ENCODE measurements at regions not wholly inside any gene's neighbourhood (a gene's known extent, or its start where the extent isn't known, plus 50 kb on each side); places are given as distances from the start of the nearest gene placed in this dataset.

- Mint-ChIP-seq H3K4me3 (no peak overlapping the region), H3K36me3 (no peaks in the 10 kb centered on the region), H3K4me1 (no peaks in the 10 kb centered on the region), H3K27ac (no peak overlapping the region), H3K27me3 (peaks cover 12% of the 10 kb centered on the region), H3K9me3 (peaks cover 2% of the 10 kb centered on the region)
- no peak for DNase-seq
Observed at GRCh38 chr17:72488555-72489271, 367.9 kb downstream of the SOX9 start.

GRCh38 chr17:72489272-72489641 lies 368.4 kb downstream of the SOX9 start:
- Mint-ChIP-seq H3K27ac (no peak overlapping the region), H3K9me3 (peaks cover 2% of the 10 kb centered on the region), H3K4me1 (no peaks in the 10 kb centered on the region), H3K27me3 (peaks cover 15% of the 10 kb centered on the region), H3K36me3 (no peaks in the 10 kb centered on the region), H3K4me3 (no peak overlapping the region)
- DNase-seq: no peak

GRCh38 chr17:72491102-72491501 lies 370.3 kb downstream of the SOX9 start:
- H3K4me1 Mint-ChIP-seq: no peaks in the 10 kb centered on the region
- H3K27me3 Mint-ChIP-seq: peaks cover 6% of the 10 kb centered on the region
- no peak overlapping the region for H3K4me3 Mint-ChIP-seq
- DNase-seq: no peak
- no peaks in the 10 kb centered on the region for H3K36me3 Mint-ChIP-seq
- peaks cover 2% of the 10 kb centered on the region for H3K9me3 Mint-ChIP-seq
- no peak overlapping the region for H3K27ac Mint-ChIP-seq

GRCh38 chr17:72492494-72492893 lies 371.7 kb downstream of the SOX9 start:
- H3K9me3 Mint-ChIP-seq: peaks cover 2% of the 10 kb centered on the region
- no peak for DNase-seq
- no peak overlapping the region for H3K4me3 Mint-ChIP-seq
- no peak overlapping the region for H3K27ac Mint-ChIP-seq
- peaks cover 6% of the 10 kb centered on the region for H3K27me3 Mint-ChIP-seq
- H3K36me3 Mint-ChIP-seq: no peaks in the 10 kb centered on the region
- no peaks in the 10 kb centered on the region for H3K4me1 Mint-ChIP-seq

- DNase-seq: no peak
- Mint-ChIP-seq H3K36me3 (no peaks in the 10 kb centered on the region), H3K9me3 (peaks cover 2% of the 10 kb centered on the region), H3K27me3 (peaks cover 6% of the 10 kb centered on the region), H3K4me1 (no peaks in the 10 kb centered on the region), H3K4me3 (no peak overlapping the region), H3K27ac (no peak overlapping the region)
Observed at GRCh38 chr17:72492941-72493340, 372.1 kb downstream of the SOX9 start.

- Mint-ChIP-seq H3K27ac (no peak overlapping the region), H3K9me3 (peaks cover 2% of the 10 kb centered on the region), H3K36me3 (no peaks in the 10 kb centered on the region), H3K4me3 (no peak overlapping the region), H3K4me1 (no peaks in the 10 kb centered on the region), H3K27me3 (peaks cover 6% of the 10 kb centered on the region)
- DNase-seq: no peak
Observed at GRCh38 chr17:72494566-72494965, 373.7 kb downstream of the SOX9 start.

GRCh38 chr17:72496461-72496860 lies 375.6 kb downstream of the SOX9 start:
- no peaks in the 10 kb centered on the region for H3K9me3 Mint-ChIP-seq
- no peak overlapping the region for H3K27ac Mint-ChIP-seq
- DNase-seq: no peak
- no peak overlapping the region for H3K4me3 Mint-ChIP-seq
- peaks cover 10% of the 10 kb centered on the region for H3K27me3 Mint-ChIP-seq
- H3K4me1 Mint-ChIP-seq: no peaks in the 10 kb centered on the region
- no peaks in the 10 kb centered on the region for H3K36me3 Mint-ChIP-seq

GRCh38 chr17:72497915-72498314 lies 377.1 kb downstream of the SOX9 start:
- H3K4me1 Mint-ChIP-seq: no peaks in the 10 kb centered on the region
- H3K4me3 Mint-ChIP-seq: no peak overlapping the region
- H3K9me3 Mint-ChIP-seq: no peaks in the 10 kb centered on the region
- DNase-seq: no peak
- peaks cover 13% of the 10 kb centered on the region for H3K27me3 Mint-ChIP-seq
- no peaks in the 10 kb centered on the region for H3K36me3 Mint-ChIP-seq
- H3K27ac Mint-ChIP-seq: no peak overlapping the region

- Mint-ChIP-seq H3K4me1 (no peaks in the 10 kb centered on the region), H3K27ac (no peak overlapping the region), H3K27me3 (peaks cover 13% of the 10 kb centered on the region), H3K9me3 (no peaks in the 10 kb centered on the region), H3K36me3 (no peaks in the 10 kb centered on the region), H3K4me3 (no peak overlapping the region)
- no peak for DNase-seq
Observed at GRCh38 chr17:72498364-72499210, 377.8 kb downstream of the SOX9 start.

- Mint-ChIP-seq H3K27me3 (peaks cover 18% of the 10 kb centered on the region), H3K9me3 (no peaks in the 10 kb centered on the region), H3K36me3 (no peaks in the 10 kb centered on the region), H3K4me1 (no peaks in the 10 kb centered on the region), H3K27ac (no peak overlapping the region), H3K4me3 (no peak overlapping the region)
- DNase-seq: no peak
Observed at GRCh38 chr17:72501404-72502370, 380.9 kb downstream of the SOX9 start.

- Mint-ChIP-seq H3K36me3 (no peaks in the 10 kb centered on the region), H3K4me1 (no peaks in the 10 kb centered on the region), H3K27ac (no peak overlapping the region), H3K4me3 (no peak overlapping the region), H3K27me3 (peaks cover 18% of the 10 kb centered on the region), H3K9me3 (no peaks in the 10 kb centered on the region)
- DNase-seq: no peak
Observed at GRCh38 chr17:72502371-72503341, 381.8 kb downstream of the SOX9 start.

- H3K9me3 Mint-ChIP-seq: no peaks in the 10 kb centered on the region
- H3K27me3 Mint-ChIP-seq: peaks cover 18% of the 10 kb centered on the region
- no peak overlapping the region for H3K27ac Mint-ChIP-seq
- no peak for DNase-seq
- H3K36me3 Mint-ChIP-seq: no peaks in the 10 kb centered on the region
- H3K4me1 Mint-ChIP-seq: no peaks in the 10 kb centered on the region
- H3K4me3 Mint-ChIP-seq: no peak overlapping the region
Observed at GRCh38 chr17:72503556-72503955, 382.7 kb downstream of the SOX9 start.

- Mint-ChIP-seq H3K27me3 (peaks cover 18% of the 10 kb centered on the region), H3K27ac (no peak overlapping the region), H3K36me3 (no peaks in the 10 kb centered on the region), H3K9me3 (no peaks in the 10 kb centered on the region), H3K4me3 (no peak overlapping the region), H3K4me1 (no peaks in the 10 kb centered on the region)
- DNase-seq: no peak
Observed at GRCh38 chr17:72504783-72505182, 384.0 kb downstream of the SOX9 start.

GRCh38 chr17:72506773-72507172 lies 386.0 kb downstream of the SOX9 start:
- H3K27me3 Mint-ChIP-seq: peaks cover 15% of the 10 kb centered on the region
- no peaks in the 10 kb centered on the region for H3K36me3 Mint-ChIP-seq
- no peak overlapping the region for H3K4me3 Mint-ChIP-seq
- no peaks in the 10 kb centered on the region for H3K9me3 Mint-ChIP-seq
- DNase-seq: no peak
- no peaks in the 10 kb centered on the region for H3K4me1 Mint-ChIP-seq
- no peak overlapping the region for H3K27ac Mint-ChIP-seq

Data from activated naive CD8-positive, alpha-beta T cell treated with anti-CD3 and anti-CD28 coated beads for 36 hours (primary cell).